Skeletal muscle tissue (tissue), 3 donors: ENCODE measurements at regions not wholly inside any gene's neighbourhood (a gene's known extent, or its start where the extent isn't known, plus 50 kb on each side); places are given as distances from the start of the nearest gene placed in this dataset.

Source experiments
- H3K27ac ChIP-seq: one replicate; pipeline ENCODE4 v1.7.0; 2013; ENCODE audit warnings: mild to moderate bottlenecking, low read depth, low read length, inconsistent platforms
- H3K27me3 ChIP-seq, 3 donors: one replicate each; pipeline ENCODE4 v1.7.0; 2013; ENCODE audit warnings: low read length in 3 of 3; ENCODE audit not compliant: control insufficient read depth in 3 of 3, insufficient read depth in 3 of 3
- H3K36me3 ChIP-seq, 3 donors: one replicate each; pipeline ENCODE4 v1.7.0; 2013; ENCODE audit warnings: low read length in 3 of 3; ENCODE audit not compliant: control insufficient read depth in 3 of 3, insufficient read depth in 3 of 3
- H3K4me1 ChIP-seq, 3 donors: one replicate each; pipeline ENCODE4 v1.7.0; 2013; ENCODE audit warnings: low read length in 3 of 3, mild to moderate bottlenecking in 3 of 3; ENCODE audit not compliant: control insufficient read depth in 3 of 3, insufficient read depth in 3 of 3
- H3K4me3 ChIP-seq, 3 donors: one replicate each; pipeline ENCODE4 v1.7.0; 2013; ENCODE audit warnings: low read length in 3 of 3
- H3K9ac ChIP-seq, 3 donors: one replicate each; pipeline ENCODE4 v1.7.0; 2013; ENCODE audit warnings: low read length in 3 of 3, mild to moderate bottlenecking in 3 of 3, moderate library complexity in 2 of 3, low read depth in 1 of 3
- H3K9me3 ChIP-seq, 3 donors: one replicate each; pipeline ENCODE4 v1.7.0; 2013; ENCODE audit warnings: low read length in 3 of 3; ENCODE audit not compliant: control insufficient read depth in 3 of 3
- donor health status: Osteomylitis.

- Histone ChIP-seq H3K9ac (no peak overlapping the region), H3K27me3 (no peaks in the 10 kb centered on the region), H3K4me3 (no peak overlapping the region), H3K27ac (no peak overlapping the region), H3K36me3 (no peaks in the 10 kb centered on the region), H3K4me1 (peaks cover 0 to 2% (median 0%) of the 10 kb centered on the region in 3 donors), H3K9me3 (no peaks in the 10 kb centered on the region)
These were observed 73.3 kb upstream of the STX18 start for GRCh38 chr4:4614925-4615678.

- Histone ChIP-seq H3K4me1 (peaks cover 0 to 2% (median 0%) of the 10 kb centered on the region in 3 donors), H3K9ac (no peak overlapping the region), H3K4me3 (no peak overlapping the region), H3K36me3 (no peaks in the 10 kb centered on the region), H3K9me3 (no peaks in the 10 kb centered on the region), H3K27ac (no peak overlapping the region), H3K27me3 (no peaks in the 10 kb centered on the region)
These were observed 71.9 kb upstream of the STX18 start for GRCh38 chr4:4613641-4614286.

GRCh38 chr4:4613126-4613465, 71.2 kb upstream of the STX18 start:
- Histone ChIP-seq H3K4me3 (no peak overlapping the region), H3K27me3 (no peaks in the 10 kb centered on the region), H3K4me1 (peaks cover 0 to 2% (median 0%) of the 10 kb centered on the region in 3 donors), H3K9ac (no peak overlapping the region), H3K27ac (no peak overlapping the region), H3K36me3 (no peaks in the 10 kb centered on the region), H3K9me3 (no peaks in the 10 kb centered on the region)

GRCh38 chr4:4610672-4611071, 68.8 kb upstream of the STX18 start:
- Histone ChIP-seq H3K9ac (no peak overlapping the region), H3K9me3 (no peaks in the 10 kb centered on the region)

GRCh38 chr4:4609622-4610334, 67.9 kb upstream of the STX18 start:
- no peaks in the 10 kb centered on the region for H3K27me3 ChIP-seq
- no peak overlapping the region for H3K4me3 ChIP-seq
- no peak overlapping the region for H3K27ac ChIP-seq
- no peak overlapping the region for H3K9ac ChIP-seq
- H3K9me3 ChIP-seq = no peaks in the 10 kb centered on the region
- H3K36me3 ChIP-seq = no peaks in the 10 kb centered on the region
- peaks cover 0 to 2% (median 0%) of the 10 kb centered on the region in 3 donors for H3K4me1 ChIP-seq

More at GRCh38 chr4:4610672-4611071, 68.8 kb upstream of the STX18 start:
- Histone ChIP-seq H3K27ac (no peak overlapping the region), H3K4me1 (peaks cover 0 to 2% (median 0%) of the 10 kb centered on the region in 3 donors), H3K36me3 (no peaks in the 10 kb centered on the region), H3K4me3 (no peak overlapping the region), H3K27me3 (no peaks in the 10 kb centered on the region)

- no peak overlapping the region for H3K9ac ChIP-seq
- H3K9me3 ChIP-seq = no peaks in the 10 kb centered on the region
- peaks cover 0 to 2% (median 0%) of the 10 kb centered on the region in 3 donors for H3K4me1 ChIP-seq
- H3K4me3 ChIP-seq = no peak overlapping the region
- no peak overlapping the region for H3K27ac ChIP-seq
- H3K36me3 ChIP-seq = no peaks in the 10 kb centered on the region
- H3K27me3 ChIP-seq = no peaks in the 10 kb centered on the region
These were observed 66.3 kb upstream of the STX18 start for GRCh38 chr4:4608214-4608537.

GRCh38 chr4:4607336-4608213, 65.7 kb upstream of the STX18 start:
- Histone ChIP-seq H3K27me3 (no peaks in the 10 kb centered on the region), H3K4me1 (peaks cover 0 to 2% (median 0%) of the 10 kb centered on the region in 3 donors), H3K9ac (no peak overlapping the region), H3K27ac (no peak overlapping the region), H3K4me3 (no peak overlapping the region), H3K36me3 (no peaks in the 10 kb centered on the region), H3K9me3 (no peaks in the 10 kb centered on the region)

GRCh38 chr4:4606321-4606720, 64.5 kb upstream of the STX18 start:
- no peaks in the 10 kb centered on the region for H3K9me3 ChIP-seq
- no peak overlapping the region for H3K27ac ChIP-seq
- no peak overlapping the region for H3K9ac ChIP-seq
- H3K36me3 ChIP-seq = no peaks in the 10 kb centered on the region
- no peaks in the 10 kb centered on the region for H3K4me1 ChIP-seq
- no peak overlapping the region for H3K4me3 ChIP-seq
- no peaks in the 10 kb centered on the region for H3K27me3 ChIP-seq

- Histone ChIP-seq H3K27me3 (no peaks in the 10 kb centered on the region), H3K9me3 (no peaks in the 10 kb centered on the region), H3K36me3 (no peaks in the 10 kb centered on the region), H3K9ac (no peak overlapping the region), H3K27ac (no peak overlapping the region), H3K4me3 (no peak overlapping the region), H3K4me1 (no peaks in the 10 kb centered on the region)
These were observed 64.0 kb upstream of the STX18 start for GRCh38 chr4:4605849-4606248.
